Fibroblast of skin of abdomen (primary cell): ENCODE measurements at regions not wholly inside any gene's neighbourhood (a gene's known extent, or its start where the extent isn't known, plus 50 kb on each side); places are given as distances from the start of the nearest gene placed in this dataset.

Experiments used
- DNase-seq: peaks from one replicate; pipeline ENCODE4 v3.0.0-alpha.2; 2013

- DNase-seq: no peak
These were observed 70.8 kb upstream of the PCDH20 start for GRCh38 chr13:61486496-61486895.

DNA sequence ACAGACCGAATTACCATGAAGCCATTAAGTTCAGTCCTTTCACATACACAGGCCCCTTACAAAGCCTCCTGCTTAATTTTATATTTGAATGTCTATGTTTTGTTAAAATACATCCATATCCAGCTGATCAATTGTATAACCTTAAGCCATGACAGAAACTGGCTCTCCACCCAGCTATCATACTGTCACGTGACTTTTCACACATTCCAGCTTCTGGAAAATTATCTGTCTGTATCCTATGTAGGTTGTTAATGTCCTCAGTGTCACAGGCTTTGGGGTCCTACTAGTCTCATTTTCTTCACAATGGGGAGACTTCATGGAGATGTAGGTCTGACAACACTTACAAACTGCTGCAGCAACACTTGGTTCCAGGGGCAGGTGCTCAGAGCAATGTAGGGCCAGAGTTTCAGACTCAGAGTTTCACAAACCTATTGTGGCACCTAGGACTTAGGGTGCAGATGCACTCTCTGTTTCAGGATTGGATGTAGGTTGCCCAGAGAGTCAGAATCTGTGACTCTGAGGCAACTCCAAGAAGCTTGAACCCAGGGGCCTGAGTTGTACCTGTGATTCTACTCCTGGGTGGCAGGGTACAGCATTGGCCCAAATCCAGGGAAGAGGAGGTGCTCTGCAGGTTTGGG, 69.6 kb upstream of the PCDH20 start:
- DNase-seq: no peak

GRCh38 chr13:61477619-61478018, 62.0 kb upstream of the PCDH20 start:
- DNase-seq: no peak

- no peak for DNase-seq
These were observed 55.1 kb upstream of the PCDH20 start for GRCh38 chr13:61470786-61471185.

DNA sequence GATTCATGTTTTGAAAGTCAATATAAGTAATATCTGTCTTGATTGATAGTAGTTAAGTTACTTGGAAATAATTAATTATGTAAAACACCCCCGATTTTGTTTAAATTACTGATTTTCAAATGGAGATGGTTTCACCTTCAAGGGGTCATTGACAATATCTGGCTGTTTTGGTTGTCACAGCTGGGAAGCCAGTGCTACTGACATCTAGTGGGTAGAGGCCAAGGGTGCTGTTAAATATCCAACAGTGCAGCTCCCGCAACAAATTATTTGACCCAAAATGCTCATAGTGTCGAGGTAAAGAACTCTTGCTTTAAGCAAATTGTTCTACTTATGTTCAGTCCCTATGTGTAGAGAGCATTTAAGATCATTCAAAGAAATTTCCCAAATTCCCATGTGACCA, 50.6 kb upstream of the PCDH20 start:
- no peak for DNase-seq
